GM12878 (cell line): ENCODE measurements at regions not wholly inside any gene's neighbourhood (a gene's known extent, or its start where the extent isn't known, plus 50 kb on each side); places are given as distances from the start of the nearest gene placed in this dataset.

Experiments
- CTCF ChIP-seq, 3 experiments: IDR thresholded peaks in 2 of 3; conservative IDR thresholded peaks in 1 of 3; 2 replicates each; pipeline ENCODE4 v1.5.1; 2011; ENCODE audit warnings: low read depth in 3 of 3, low read length in 3 of 3, mild to moderate bottlenecking in 3 of 3, control low read depth in 2 of 3, moderate library complexity in 2 of 3, inconsistent platforms in 1 of 3, mixed read lengths in 1 of 3; ENCODE audit not compliant: control insufficient read depth in 2 of 3, insufficient read depth in 1 of 3; ENCODE audit errors: extremely low read depth in 1 of 3
- ELK1 ChIP-seq: IDR thresholded peaks from 2 replicates; pipeline ENCODE4 v1.6.1; 2012; ENCODE audit warnings: low read depth, low read length, improper control_type of control experiment
- MYC ChIP-seq: IDR thresholded peaks from 2 replicates; pipeline ENCODE4 v1.6.1; 2011; ENCODE audit warnings: mild to moderate bottlenecking, low read length, moderate library complexity, inconsistent platforms; ENCODE audit not compliant: insufficient read depth, insufficient replicate concordance, insufficient read length, severe bottlenecking
- NFIC ChIP-seq: IDR thresholded peaks from 2 replicates; pipeline ENCODE4 v1.6.1; 2012; ENCODE audit warnings: low read depth, mild to moderate bottlenecking, inconsistent platforms, low read length, moderate library complexity
- POLR2A ChIP-seq: IDR thresholded peaks from 2 replicates; pipeline ENCODE4 v1.6.1; 2011; ENCODE audit warnings: low read depth, mild to moderate bottlenecking, low read length

GRCh38 chr2:185608799-185609198, 129.8 kb upstream of the FSIP2 start:
- no peak for TF ChIP-seq MYC
- TF ChIP-seq ELK1: no peak
- peak in 1 of 3 experiments; percentile 23; a peak in 1 of 6 replicates for TF ChIP-seq CTCF (IDR thresholded peaks at IDR 0.05 in 2 of 3, conservative IDR thresholded peaks at IDR 0.05 in 1 of 3; ENCODE audit: control insufficient read depth in 2 of 3, extremely low read depth in 1 of 3, insufficient read depth in 1 of 3, low read depth in 3 of 3, low read length in 3 of 3)
- no peak for TF ChIP-seq POLR2A
- no peak for TF ChIP-seq NFIC
